Endothelial cell of umbilical vein (primary cell): ENCODE measurements at regions not wholly inside any gene's neighbourhood (a gene's known extent, or its start where the extent isn't known, plus 50 kb on each side); places are given as distances from the start of the nearest gene placed in this dataset.

Experiments used
- BruUV-seq: library from RNA; stranded (reverse); fragments of 400-500 nt; replicated peaks from 2 replicates; lab custom pipeline; 2021; lab: Mats Ljungman, UMichigan
- CTCF ChIA-PET: fragments of 300-600, 350-600 bp; sonication (Branson Sonifier 250); formaldehyde crosslinking; loops from one replicate; lab custom pipeline; 2021; ENCODE audit warnings: antibody characterized with exemption, inconsistent platforms; lab: Charles Lee
- POLR2A ChIA-PET: fragments of 300-600, 350-600 bp; sonication (Branson Sonifier 250); formaldehyde crosslinking; loops from one replicate; lab custom pipeline; 2021; ENCODE audit warnings: antibody characterized with exemption, inconsistent platforms; lab: Charles Lee
- DNase-seq: peaks from one replicate; pipeline ENCODE4 v3.0.0-alpha.2; 2011; ENCODE audit warnings: low read depth, low spot score
- FAIRE-seq: peaks from 2 replicates; lab custom pipeline; 2011; peaks lifted over from hg19 to GRCh38; lab: Jason Lieb, UNC
- H2AFZ ChIP-seq: 2 replicates; pipeline ENCODE4 v1.6.0; 2012; ENCODE audit warnings: low read depth, low read length, control low read depth, inconsistent platforms
- H3K27ac ChIP-seq: 2 replicates; pipeline ENCODE4 v1.5.1; 2011; ENCODE audit warnings: low read depth, mild to moderate bottlenecking, control low read depth, low read length, moderate library complexity; ENCODE audit not compliant: insufficient read depth
- H3K27me3 ChIP-seq, 2 experiments: 2 replicates each; pipeline versions ENCODE4 v1.6.0 to v1.6.1; 2011; ENCODE audit warnings: low read length in 2 of 2, mixed read lengths in 1 of 2; ENCODE audit not compliant: control insufficient read depth in 2 of 2, insufficient read depth in 2 of 2
- H3K36me3 ChIP-seq, 2 experiments: 2 replicates in 1 of 2; 3 replicates in 1 of 2; pipeline ENCODE4 v1.5.1; 2011; ENCODE audit warnings: low read length in 2 of 2, mild to moderate bottlenecking in 1 of 2, moderate library complexity in 1 of 2; ENCODE audit not compliant: control insufficient read depth in 2 of 2, insufficient read depth in 2 of 2; ENCODE audit errors: extremely low read depth in 1 of 2
- H3K4me1 ChIP-seq: 3 replicates; pipeline ENCODE4 v1.5.1; 2011; ENCODE audit warnings: mild to moderate bottlenecking, low read length; ENCODE audit not compliant: control insufficient read depth, insufficient read depth; ENCODE audit errors: extremely low read depth
- H3K4me2 ChIP-seq: 2 replicates; pipeline ENCODE4 v1.6.1; 2011; ENCODE audit warnings: low read length, control low read depth, mixed read lengths; ENCODE audit not compliant: insufficient read depth
- H3K4me3 ChIP-seq, 3 experiments: fragments of 200-600 bp in 1 of 3; sonication (generic), shearing (Covaris generic) in 1 of 3; replicated peaks in 1 of 3; 2 replicates each; pipeline ENCODE4 v1.5.1; 2011 to 2016; ENCODE audit warnings: control low read depth in 3 of 3, low read length in 3 of 3, mild to moderate bottlenecking in 2 of 3, inconsistent platforms in 1 of 3, low read depth in 1 of 3, moderate library complexity in 1 of 3; ENCODE audit not compliant: insufficient read depth in 1 of 3
- H3K79me2 ChIP-seq: 2 replicates; pipeline ENCODE4 v1.6.0; 2012; ENCODE audit warnings: low read length, inconsistent platforms; ENCODE audit not compliant: control insufficient read depth, insufficient read depth
- H3K9ac ChIP-seq: replicated peaks from 2 replicates; pipeline ENCODE3; 2011; ENCODE audit warnings: low read length, control low read depth; ENCODE audit not compliant: insufficient read depth; ENCODE audit errors: extremely low read depth
- H3K9me1 ChIP-seq: replicated peaks from 3 replicates; pipeline ENCODE4 v1.6.0; 2011; ENCODE audit warnings: mild to moderate bottlenecking, low read length; ENCODE audit not compliant: control insufficient read depth, insufficient read depth; ENCODE audit errors: extremely low read depth
- H3K9me3 ChIP-seq: replicated peaks from 2 replicates; pipeline ENCODE4 v1.5.1; 2012; ENCODE audit warnings: low read length, inconsistent platforms; ENCODE audit not compliant: control insufficient read depth, insufficient read depth
- H4K20me1 ChIP-seq: replicated peaks from 2 replicates; pipeline ENCODE3; 2011; ENCODE audit warnings: mild to moderate bottlenecking, low read length; ENCODE audit not compliant: control insufficient read depth, insufficient read depth; ENCODE audit errors: extremely low read depth
- EZH2 ChIP-seq: IDR thresholded peaks from 2 replicates; pipeline ENCODE4 v1.6.1; 2012; ENCODE audit warnings: borderline replicate concordance, low read depth, mild to moderate bottlenecking, moderate library complexity, low read length, inconsistent platforms; ENCODE audit not compliant: severe bottlenecking
- FOS ChIP-seq: IDR thresholded peaks from 2 replicates; pipeline ENCODE4 v1.6.1; 2011; ENCODE audit warnings: mild to moderate bottlenecking, low read length, moderate library complexity, borderline replicate concordance; ENCODE audit not compliant: insufficient read depth
- GATA2 ChIP-seq: IDR thresholded peaks from 2 replicates; pipeline ENCODE4 v1.7.0; 2011; ENCODE audit warnings: low read depth, mild to moderate bottlenecking, moderate library complexity, mixed read lengths, low read length; ENCODE audit not compliant: insufficient read length, insufficient read depth
- JUN ChIP-seq: IDR thresholded peaks from 2 replicates; pipeline ENCODE4 v1.6.1; 2011; ENCODE audit warnings: borderline replicate concordance, low read depth; ENCODE audit not compliant: insufficient read length, insufficient read depth
- MAX ChIP-seq: IDR thresholded peaks from 2 replicates; pipeline ENCODE4 v1.6.1; 2011; ENCODE audit not compliant: insufficient read depth, insufficient read length
- MYC ChIP-seq: IDR thresholded peaks from one replicate; pipeline ENCODE4 v1.6.1; 2011; ENCODE audit warnings: mild to moderate bottlenecking, low read depth, low read length
- POLR2A ChIP-seq: IDR thresholded peaks from 2 replicates; pipeline ENCODE4 v1.6.1; 2012; ENCODE audit warnings: low read depth, mild to moderate bottlenecking, control low read depth, low read length
- POLR2AphosphoS5 ChIP-seq: IDR thresholded peaks from 2 replicates; pipeline ENCODE4 v1.6.1; 2012; ENCODE audit warnings: low read depth, mild to moderate bottlenecking, control low read depth, low read length, moderate library complexity; ENCODE audit not compliant: insufficient read depth
- dilution Hi-C: fragments of 300-500 bp; cut with MboI; formaldehyde crosslinking; loops from one replicate; pipeline ENCODE4 v1.15.0; 2019; ENCODE audit warnings: low sequenced_read_pairs; ENCODE audit not compliant: extremely low pct_ligation_motif_present
- intact Hi-C: fragments of 100-400 bp; cut with micrococcal nuclease; formaldehyde crosslinking; loops from one replicate; pipeline ENCODE4 v1.10.0; 2022
- TF ChIP-seq, protein P1 (sequence below), 2 donors: IDR thresholded peaks; 1 replicate in 1 of 2; 2 replicates in 1 of 2; pipeline ENCODE4 v1.5.1; 2011; ENCODE audit warnings: low read length in 2 of 2, mild to moderate bottlenecking in 2 of 2, moderate library complexity in 2 of 2, control low read depth in 1 of 2, inconsistent platforms in 1 of 2, low read depth in 1 of 2; ENCODE audit not compliant: insufficient read depth in 1 of 2; ENCODE audit errors: extremely low read depth in 1 of 2

GRCh38 chr18:11316546-11316945 is 167.2 kb upstream of the PIEZO2 start:
- dilution Hi-C loops = no loop called here
- Histone ChIP-seq H3K4me2 (no peak overlapping the region), H3K9me3 (no peaks in the 10 kb centered on the region), H3K36me3 (no peaks in the 10 kb centered on the region), H3K27ac (no peak overlapping the region), H4K20me1 (no peaks in the 10 kb centered on the region), H3K9ac (no peak overlapping the region), H3K9me1 (no peaks in the 10 kb centered on the region), H2AFZ (no peak overlapping the region), H3K4me1 (no peaks in the 10 kb centered on the region), H3K27me3 (no peaks in the 10 kb centered on the region), H3K79me2 (no peaks in the 10 kb centered on the region), H3K4me3 (no peak overlapping the region)
- FAIRE-seq = no peak
- ChIA-PET CTCF (interaction anchor here (1.2 to 1.5 kb wide), 4 partner anchors 21 to 237 kb away, joined by 3 to 5 read pairs (median 4); no protein-coding TSS in a partner anchor), POLR2A (no interaction called here)
- intact Hi-C loops = no loop called here
- DNase-seq = no peak
- no peak for TF ChIP-seq MAX
- TF ChIP-seq FOS = no peak
- no peak for TF ChIP-seq EZH2
- no peak for TF ChIP-seq JUN
- TF ChIP-seq POLR2AphosphoS5 = no peak
- TF ChIP-seq GATA2 = no peak
- TF ChIP-seq, protein P1, sequence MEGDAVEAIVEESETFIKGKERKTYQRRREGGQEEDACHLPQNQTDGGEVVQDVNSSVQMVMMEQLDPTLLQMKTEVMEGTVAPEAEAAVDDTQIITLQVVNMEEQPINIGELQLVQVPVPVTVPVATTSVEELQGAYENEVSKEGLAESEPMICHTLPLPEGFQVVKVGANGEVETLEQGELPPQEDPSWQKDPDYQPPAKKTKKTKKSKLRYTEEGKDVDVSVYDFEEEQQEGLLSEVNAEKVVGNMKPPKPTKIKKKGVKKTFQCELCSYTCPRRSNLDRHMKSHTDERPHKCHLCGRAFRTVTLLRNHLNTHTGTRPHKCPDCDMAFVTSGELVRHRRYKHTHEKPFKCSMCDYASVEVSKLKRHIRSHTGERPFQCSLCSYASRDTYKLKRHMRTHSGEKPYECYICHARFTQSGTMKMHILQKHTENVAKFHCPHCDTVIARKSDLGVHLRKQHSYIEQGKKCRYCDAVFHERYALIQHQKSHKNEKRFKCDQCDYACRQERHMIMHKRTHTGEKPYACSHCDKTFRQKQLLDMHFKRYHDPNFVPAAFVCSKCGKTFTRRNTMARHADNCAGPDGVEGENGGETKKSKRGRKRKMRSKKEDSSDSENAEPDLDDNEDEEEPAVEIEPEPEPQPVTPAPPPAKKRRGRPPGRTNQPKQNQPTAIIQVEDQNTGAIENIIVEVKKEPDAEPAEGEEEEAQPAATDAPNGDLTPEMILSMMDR (IDR thresholded peaks at IDR 0.05; ENCODE audit: extremely low read depth in 1 of 2, insufficient read depth in 1 of 2, low read depth in 1 of 2, low read length in 2 of 2) = no peak
- no peak for TF ChIP-seq POLR2A
- TF ChIP-seq MYC = no peak
- BruUV-seq = no TSS peak
